GM12878 (cell line): ENCODE measurements at regions not wholly inside any gene's neighbourhood (a gene's known extent, or its start where the extent isn't known, plus 50 kb on each side); places are given as distances from the start of the nearest gene placed in this dataset.

Source experiments
- ATAC-seq: fragments of 200-7000 bp; cut with Tn5 transposase; 3 replicates; pipeline ENCODE4 v1.9.1; 2020; ENCODE audit warnings: mild to moderate bottlenecking, moderate library complexity
- BruUV-seq: library from RNA; stranded (reverse); fragments of 400-500 nt; replicated peaks from 2 replicates; lab custom pipeline; 2021; lab: Mats Ljungman, UMichigan
- CTCF ChIA-PET: fragments of 300-600 bp; sonication (Branson Sonifier 250); formaldehyde crosslinking; extraction: SDS; loops from one replicate; lab custom pipeline; 2021; ENCODE audit warnings: inconsistent platforms; lab: Yijun Ruan, JAX
- POLR2A ChIA-PET: fragments of 350-600 bp; formaldehyde crosslinking; extraction: SDS; loops from one replicate; lab custom pipeline; 2021; ENCODE audit warnings: inconsistent platforms; lab: Charles Lee
- RAD21 ChIA-PET: fragments of 300-600 bp; sonication (Branson Sonifier 250); formaldehyde crosslinking; loops from one replicate; lab custom pipeline; 2023; ENCODE audit warnings: antibody characterized with exemption; ENCODE audit not compliant: unreplicated experiment; lab: Charles Lee
- SMC1A ChIA-PET: fragments of 300-600 bp; sonication (Branson Sonifier 250); formaldehyde crosslinking; loops from one replicate; lab custom pipeline; 2023; ENCODE audit not compliant: unreplicated experiment, uncharacterized antibody; lab: Charles Lee
- DNase-seq: peaks from one replicate; pipeline ENCODE4 v3.0.0-alpha.2; 2011; ENCODE audit warnings: low read depth, low spot score
- FAIRE-seq: peaks from 3 replicates; lab custom pipeline; 2011; peaks lifted over from hg19 to GRCh38; lab: Jason Lieb, UNC
- H2AFZ ChIP-seq: 2 replicates; pipeline ENCODE4 v1.6.0; 2011; ENCODE audit warnings: low read depth, low read length, control low read depth; ENCODE audit not compliant: control insufficient read depth
- H3K27ac ChIP-seq: 2 replicates; pipeline ENCODE4 v1.5.1; 2011; ENCODE audit warnings: control low read depth; ENCODE audit not compliant: control insufficient read depth, insufficient read depth
- H3K27me3 ChIP-seq, 2 experiments: replicated peaks in 1 of 2; 2 replicates each; pipeline versions ENCODE4 v1.6.0 to v1.6.1; 2011; ENCODE audit warnings: low read length in 1 of 2; ENCODE audit not compliant: control insufficient read depth in 2 of 2, insufficient read depth in 2 of 2
- H3K36me3 ChIP-seq, 2 experiments: 2 replicates each; pipeline ENCODE4 v1.5.1; 2011; ENCODE audit warnings: low read length in 1 of 2; ENCODE audit not compliant: control insufficient read depth in 2 of 2, insufficient read depth in 2 of 2
- H3K4me1 ChIP-seq: 2 replicates; pipeline ENCODE4 v1.6.1; 2011; ENCODE audit warnings: mild to moderate bottlenecking, low read length, moderate library complexity, mixed read lengths; ENCODE audit not compliant: control insufficient read depth, insufficient read depth
- H3K4me2 ChIP-seq: 2 replicates; pipeline ENCODE4 v1.6.0; 2011; ENCODE audit warnings: control low read depth; ENCODE audit not compliant: control insufficient read depth, insufficient read depth
- H3K4me3 ChIP-seq: fragments of 200-600 bp; sonication (generic); 2 replicates; pipeline ENCODE4 v1.5.1; 2016
- H3K79me2 ChIP-seq: 2 replicates; pipeline ENCODE4 v1.6.0; 2011; ENCODE audit warnings: low read length; ENCODE audit not compliant: control insufficient read depth, insufficient read depth
- H3K9ac ChIP-seq: 2 replicates; pipeline ENCODE4 v1.8.0; 2011; ENCODE audit warnings: low read length, control low read depth, mixed read lengths; ENCODE audit not compliant: control insufficient read depth, insufficient read depth
- H3K9me3 ChIP-seq: replicated peaks from 3 replicates; pipeline ENCODE4 v1.5.1; 2011; ENCODE audit warnings: mild to moderate bottlenecking, low read length; ENCODE audit not compliant: control insufficient read depth, insufficient read depth
- H4K20me1 ChIP-seq: 2 replicates; pipeline ENCODE4 v1.6.0; 2011; ENCODE audit not compliant: control insufficient read depth, insufficient read depth
- CREB1 ChIP-seq: IDR thresholded peaks from 2 replicates; pipeline ENCODE4 v1.6.1; 2012; ENCODE audit warnings: low read depth, mild to moderate bottlenecking, inconsistent platforms
- E2F4 ChIP-seq: IDR thresholded peaks from 2 replicates; pipeline ENCODE4 v1.6.1; 2012; ENCODE audit warnings: low read depth, low read length, improper control_type of control experiment
- KLF5 ChIP-seq: fragments of 450-650 bp; IDR thresholded peaks from 2 replicates; pipeline ENCODE4 v1.6.1; 2014; ENCODE audit warnings: mild to moderate bottlenecking; ENCODE audit not compliant: partially characterized antibody
- MTA2 ChIP-seq: fragments of 450-650 bp; IDR thresholded peaks from 2 replicates; pipeline ENCODE4 v1.6.1; 2016; ENCODE audit warnings: low read depth, mild to moderate bottlenecking, moderate library complexity
- MTA3 ChIP-seq: IDR thresholded peaks from 2 replicates; pipeline ENCODE4 v1.6.1; 2012; ENCODE audit warnings: low read length, inconsistent platforms, borderline replicate concordance
- NFXL1 ChIP-seq: fragments of 450-650 bp; IDR thresholded peaks from 2 replicates; pipeline ENCODE4 v1.6.1; 2017; ENCODE audit warnings: antibody characterized with exemption, mild to moderate bottlenecking, borderline replicate concordance
- RAD21 ChIP-seq: IDR thresholded peaks from 2 replicates; pipeline ENCODE4 v1.6.1; 2011; ENCODE audit warnings: mild to moderate bottlenecking, low read depth, low read length, moderate library complexity; ENCODE audit not compliant: insufficient read depth
- SP1 ChIP-seq: IDR thresholded peaks from one replicate; pipeline ENCODE4 v1.6.1; 2011; ENCODE audit warnings: low read depth, low read length
- SREBF2 ChIP-seq: IDR thresholded peaks from 2 replicates; pipeline ENCODE4 v1.6.1; 2012; ENCODE audit warnings: mild to moderate bottlenecking, low read length
- TARDBP ChIP-seq: IDR thresholded peaks from 2 replicates; pipeline ENCODE4 v1.6.1; 2016; ENCODE audit warnings: borderline replicate concordance
- TCF12 ChIP-seq: IDR thresholded peaks from 2 replicates; pipeline ENCODE4 v1.6.1; 2011; ENCODE audit warnings: low read depth, mild to moderate bottlenecking, low read length
- WGBS: methylation state at CpG from one replicate; pipeline ENCODE4 v1.1.6; 2016; ENCODE audit warnings: low lambda C conversion rate; ENCODE audit not compliant: insufficient replicate concordance, insufficient coverage; ENCODE audit errors: missing lambda C conversion rate; 5-methylcytosine and 5-hydroxymethylcytosine counted together
- in situ Hi-C: fragments of 300-500 bp; cut with MboI; formaldehyde crosslinking; loops from 9 replicates; pipeline ENCODE4 v1.14.3; 2018; ENCODE audit warnings: mixed read lengths
- intact Hi-C: fragments of 100-400 bp; cut with micrococcal nuclease; formaldehyde crosslinking; loops from one replicate; pipeline ENCODE4 v1.14.2; 2022; ENCODE audit not compliant: unreplicated experiment
- TF ChIP-seq, protein P1 (sequence below): IDR thresholded peaks from 2 replicates; pipeline ENCODE4 v1.6.1; 2012; ENCODE audit warnings: improper control_type of control experiment, low read depth, low read length; ENCODE audit not compliant: insufficient replicate concordance
- TF ChIP-seq, protein P2 (sequence below): fragments of 450-650 bp; IDR thresholded peaks from 2 replicates; pipeline ENCODE4 v1.6.1; 2014; ENCODE audit warnings: mild to moderate bottlenecking

DNA sequence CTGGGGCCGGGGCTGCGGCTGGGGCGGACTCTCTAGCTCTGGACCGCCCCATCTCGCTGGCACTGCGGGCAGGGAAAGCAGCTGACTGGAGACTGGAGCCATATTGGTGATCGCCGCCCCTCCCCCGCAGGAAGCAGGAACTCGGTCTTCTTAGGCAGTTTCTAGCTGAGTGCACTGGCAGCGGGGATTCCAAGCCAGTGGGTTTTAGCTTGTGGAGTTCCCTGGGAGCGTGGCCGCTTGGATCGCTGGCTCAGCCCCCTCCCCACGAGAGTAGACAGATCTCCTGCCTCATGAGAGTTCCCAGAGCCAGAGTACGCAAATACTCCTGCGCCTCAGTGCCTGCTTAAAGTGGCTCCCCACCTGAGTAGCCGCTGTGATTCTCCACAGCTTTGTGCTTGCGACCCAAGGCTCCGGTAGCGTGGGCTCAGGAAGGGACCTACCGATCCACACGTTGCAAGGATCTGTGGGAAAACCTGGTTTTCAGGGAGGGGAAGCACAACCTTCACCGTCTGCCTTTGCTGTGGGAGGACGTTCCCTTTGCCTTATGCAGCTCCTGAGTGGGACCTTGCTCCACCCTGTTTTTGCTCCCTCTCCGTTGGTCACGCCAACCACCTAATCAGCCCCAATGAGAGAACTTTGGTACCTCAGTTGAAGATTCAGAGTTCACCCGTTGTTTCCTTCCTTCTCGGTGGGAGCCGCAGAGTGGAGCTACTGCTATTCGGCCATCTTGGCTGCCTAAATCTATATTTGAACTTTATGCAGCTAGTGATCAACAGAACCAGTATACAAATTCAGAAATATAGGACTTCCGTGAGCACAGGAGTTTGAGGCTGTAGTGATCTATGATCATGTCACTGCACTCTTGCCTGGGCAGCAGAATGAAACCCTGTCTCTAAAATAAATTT is 803.9 kb upstream of the PCDH10 start (continued):
- TF ChIP-seq NFXL1: no peak
- TF ChIP-seq SP1: no peak
- TF ChIP-seq MTA3: no peak

GRCh38 chr4:132346016-132346415 is 803.1 kb upstream of the PCDH10 start:
- BruUV-seq: no TSS peak
- whole genome bisulfite sequencing: 33% methylated on average over 1 of the region's 1 CpG
- ChIA-PET RAD21 (no interaction called here), SMC1A (no interaction called here), POLR2A (no interaction called here), CTCF (no interaction called here)
- Histone ChIP-seq H3K9ac (no peak overlapping the region), H4K20me1 (no peaks in the 10 kb centered on the region), H3K4me3 (no peak overlapping the region), H3K27me3 (no peaks in the 10 kb centered on the region), H3K27ac (no peak overlapping the region), H3K9me3 (no peaks in the 10 kb centered on the region; the same call in 2 of the 3 replicates), H3K79me2 (no peaks in the 10 kb centered on the region), H3K4me2 (no peak overlapping the region), H3K36me3 (no peaks in the 10 kb centered on the region), H3K4me1 (no peaks in the 10 kb centered on the region), H2AFZ (no peak overlapping the region)
- DNase-seq: no peak
- no peak for ATAC-seq
- intact Hi-C loops (no loop called here), in situ Hi-C loops (no loop called here)
- FAIRE-seq: no peak
- TF ChIP-seq SREBF2: no peak
- TF ChIP-seq RAD21: no peak
- TF ChIP-seq, protein P1, sequence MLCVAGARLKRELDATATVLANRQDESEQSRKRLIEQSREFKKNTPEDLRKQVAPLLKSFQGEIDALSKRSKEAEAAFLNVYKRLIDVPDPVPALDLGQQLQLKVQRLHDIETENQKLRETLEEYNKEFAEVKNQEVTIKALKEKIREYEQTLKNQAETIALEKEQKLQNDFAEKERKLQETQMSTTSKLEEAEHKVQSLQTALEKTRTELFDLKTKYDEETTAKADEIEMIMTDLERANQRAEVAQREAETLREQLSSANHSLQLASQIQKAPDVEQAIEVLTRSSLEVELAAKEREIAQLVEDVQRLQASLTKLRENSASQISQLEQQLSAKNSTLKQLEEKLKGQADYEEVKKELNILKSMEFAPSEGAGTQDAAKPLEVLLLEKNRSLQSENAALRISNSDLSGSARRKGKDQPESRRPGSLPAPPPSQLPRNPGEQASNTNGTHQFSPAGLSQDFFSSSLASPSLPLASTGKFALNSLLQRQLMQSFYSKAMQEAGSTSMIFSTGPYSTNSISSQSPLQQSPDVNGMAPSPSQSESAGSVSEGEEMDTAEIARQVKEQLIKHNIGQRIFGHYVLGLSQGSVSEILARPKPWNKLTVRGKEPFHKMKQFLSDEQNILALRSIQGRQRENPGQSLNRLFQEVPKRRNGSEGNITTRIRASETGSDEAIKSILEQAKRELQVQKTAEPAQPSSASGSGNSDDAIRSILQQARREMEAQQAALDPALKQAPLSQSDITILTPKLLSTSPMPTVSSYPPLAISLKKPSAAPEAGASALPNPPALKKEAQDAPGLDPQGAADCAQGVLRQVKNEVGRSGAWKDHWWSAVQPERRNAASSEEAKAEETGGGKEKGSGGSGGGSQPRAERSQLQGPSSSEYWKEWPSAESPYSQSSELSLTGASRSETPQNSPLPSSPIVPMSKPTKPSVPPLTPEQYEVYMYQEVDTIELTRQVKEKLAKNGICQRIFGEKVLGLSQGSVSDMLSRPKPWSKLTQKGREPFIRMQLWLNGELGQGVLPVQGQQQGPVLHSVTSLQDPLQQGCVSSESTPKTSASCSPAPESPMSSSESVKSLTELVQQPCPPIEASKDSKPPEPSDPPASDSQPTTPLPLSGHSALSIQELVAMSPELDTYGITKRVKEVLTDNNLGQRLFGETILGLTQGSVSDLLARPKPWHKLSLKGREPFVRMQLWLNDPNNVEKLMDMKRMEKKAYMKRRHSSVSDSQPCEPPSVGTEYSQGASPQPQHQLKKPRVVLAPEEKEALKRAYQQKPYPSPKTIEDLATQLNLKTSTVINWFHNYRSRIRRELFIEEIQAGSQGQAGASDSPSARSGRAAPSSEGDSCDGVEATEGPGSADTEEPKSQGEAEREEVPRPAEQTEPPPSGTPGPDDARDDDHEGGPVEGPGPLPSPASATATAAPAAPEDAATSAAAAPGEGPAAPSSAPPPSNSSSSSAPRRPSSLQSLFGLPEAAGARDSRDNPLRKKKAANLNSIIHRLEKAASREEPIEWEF: no peak
- TF ChIP-seq CREB1: no peak
- no peak for TF ChIP-seq KLF5
- no peak for TF ChIP-seq E2F4
- no peak for TF ChIP-seq MTA2
- no peak for TF ChIP-seq TCF12
- TF ChIP-seq, protein P2, sequence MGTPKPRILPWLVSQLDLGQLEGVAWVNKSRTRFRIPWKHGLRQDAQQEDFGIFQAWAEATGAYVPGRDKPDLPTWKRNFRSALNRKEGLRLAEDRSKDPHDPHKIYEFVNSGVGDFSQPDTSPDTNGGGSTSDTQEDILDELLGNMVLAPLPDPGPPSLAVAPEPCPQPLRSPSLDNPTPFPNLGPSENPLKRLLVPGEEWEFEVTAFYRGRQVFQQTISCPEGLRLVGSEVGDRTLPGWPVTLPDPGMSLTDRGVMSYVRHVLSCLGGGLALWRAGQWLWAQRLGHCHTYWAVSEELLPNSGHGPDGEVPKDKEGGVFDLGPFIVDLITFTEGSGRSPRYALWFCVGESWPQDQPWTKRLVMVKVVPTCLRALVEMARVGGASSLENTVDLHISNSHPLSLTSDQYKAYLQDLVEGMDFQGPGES: no peak
- TF ChIP-seq TARDBP: no peak
